HCT116 (cell line): ENCODE measurements at regions not wholly inside any gene's neighbourhood (a gene's known extent, or its start where the extent isn't known, plus 50 kb on each side); places are given as distances from the start of the nearest gene placed in this dataset.

Experiments
- ATAC-seq: fragments of 200-7000 bp; cut with Tn5 transposase; 2 replicates; pipeline ENCODE4 v1.9.1; 2020; ENCODE audit warnings: mild to moderate bottlenecking, moderate library complexity
- BruUV-seq: library from RNA; stranded (reverse); fragments of 400-500 nt; replicated peaks from 2 replicates; lab custom pipeline; 2021; lab: Mats Ljungman, UMichigan
- CTCF ChIA-PET: fragments of 300-600 bp; sonication (Branson Sonifier 250); formaldehyde crosslinking; loops from one replicate; lab custom pipeline; 2021; ENCODE audit warnings: antibody characterized with exemption; lab: Charles Lee
- POLR2A ChIA-PET: fragments of 300-600, 350-600 bp; sonication (Branson Sonifier 250); formaldehyde crosslinking; loops from one replicate; lab custom pipeline; 2021; ENCODE audit warnings: antibody characterized with exemption; lab: Charles Lee
- RAD21 ChIA-PET, 2 experiments: fragments of 300-600 bp; sonication (Branson Sonifier 250); formaldehyde crosslinking; loops; one replicate each; lab custom pipeline; 2023; ENCODE audit warnings: low total read pairs in 2 of 2; ENCODE audit not compliant: uncharacterized antibody in 2 of 2, unreplicated experiment in 2 of 2, low non-redundant PET in 1 of 2; lab: Charles Lee
- DNase-seq: peaks from one replicate; pipeline ENCODE4 v3.0.0-alpha.2; 2010; ENCODE audit warnings: low read depth, low spot score
- H2AFZ ChIP-seq: fragments of 200-600 bp; shearing (Covaris generic), sonication (generic); 2 replicates; pipeline ENCODE4 v1.6.1; 2017; ENCODE audit warnings: low read depth, mixed run types, mixed read lengths, antibody characterized with exemption, low read length; ENCODE audit not compliant: poor library complexity, severe bottlenecking
- H3K27ac ChIP-seq: 2 replicates; pipeline ENCODE4 v1.5.1; 2012; ENCODE audit warnings: low read depth, low read length
- H3K27me3 ChIP-seq: fragments of 200-600 bp; sonication (generic); 2 replicates; pipeline ENCODE4 v1.6.1; 2016; ENCODE audit warnings: mixed run types, low read length, mixed read lengths; ENCODE audit not compliant: insufficient read depth
- H3K36me3 ChIP-seq, 2 experiments: fragments of 200-500 bp in 1 of 2; fragments of 200-600 bp in 1 of 2; sonication (Bioruptor generic) in 1 of 2; sonication (generic) in 1 of 2; 2 replicates each; pipeline versions ENCODE4 v1.5.1 to v1.6.1; 2014 to 2016; ENCODE audit warnings: low read length in 2 of 2, inconsistent platforms in 1 of 2, mixed read lengths in 1 of 2, mixed run types in 1 of 2; ENCODE audit not compliant: insufficient read depth in 2 of 2, control insufficient read depth in 1 of 2
- H3K4me1 ChIP-seq, 2 experiments: fragments of 200-600 bp in 1 of 2; sonication (generic) in 1 of 2; 2 replicates each; pipeline versions ENCODE4 v1.5.1 to v1.6.1; 2012 to 2017; ENCODE audit warnings: low read length in 2 of 2, inconsistent platforms in 1 of 2, mild to moderate bottlenecking in 1 of 2, mixed read lengths in 1 of 2, mixed run types in 1 of 2, moderate library complexity in 1 of 2; ENCODE audit not compliant: insufficient read depth in 2 of 2, control insufficient read depth in 1 of 2
- H3K4me2 ChIP-seq: fragments of 200-600 bp; sonication (generic); 2 replicates; pipeline ENCODE4 v1.6.1; 2017; ENCODE audit warnings: mixed run types, low read length, mixed read lengths
- H3K4me3 ChIP-seq, 2 experiments: fragments of 200-600 bp in 1 of 2; sonication (generic) in 1 of 2; replicated peaks in 1 of 2; 2 replicates each; pipeline ENCODE4 v1.5.1; 2011 to 2016; ENCODE audit warnings: low read length in 2 of 2, control low read depth in 1 of 2, low read depth in 1 of 2, mild to moderate bottlenecking in 1 of 2, mixed read lengths in 1 of 2, mixed run types in 1 of 2
- H3K79me2 ChIP-seq: fragments of 200-600 bp; sonication (generic); 2 replicates; pipeline ENCODE4 v1.6.1; 2017; ENCODE audit warnings: mild to moderate bottlenecking, mixed run types, low read length, moderate library complexity, mixed read lengths; ENCODE audit not compliant: insufficient read depth
- H3K9ac ChIP-seq: fragments of 200-600 bp; sonication (generic); 2 replicates; pipeline ENCODE4 v1.6.1; 2016; ENCODE audit warnings: low read length, mixed read lengths
- H3K9me2 ChIP-seq: fragments of 200-600 bp; sonication (generic), shearing (Covaris generic); 2 replicates; pipeline ENCODE4 v1.6.1; 2017; ENCODE audit warnings: mixed run types, mild to moderate bottlenecking, moderate library complexity; ENCODE audit not compliant: insufficient read depth
- H3K9me3 ChIP-seq, 2 experiments: fragments of 200-500 bp in 1 of 2; fragments of 200-600 bp in 1 of 2; sonication (Bioruptor generic) in 1 of 2; sonication (generic) in 1 of 2; 2 replicates each; pipeline ENCODE4 v1.6.1; 2014 to 2017; ENCODE audit warnings: low read length in 2 of 2, mixed read lengths in 2 of 2, inconsistent platforms in 1 of 2, low read depth in 1 of 2, mild to moderate bottlenecking in 1 of 2, mixed run types in 1 of 2, moderate library complexity in 1 of 2; ENCODE audit not compliant: control insufficient read depth in 1 of 2, insufficient read depth in 1 of 2
- H4K20me1 ChIP-seq: fragments of 200-600 bp; sonication (generic), shearing (Covaris generic); 2 replicates; pipeline ENCODE4 v1.6.1; 2017; ENCODE audit warnings: mixed run types, mild to moderate bottlenecking, moderate library complexity; ENCODE audit not compliant: insufficient read depth
- CEBPB ChIP-seq: IDR thresholded peaks from 2 replicates; pipeline ENCODE4 v1.6.1; 2012; ENCODE audit warnings: low read depth
- EGR1 ChIP-seq: IDR thresholded peaks from 2 replicates; pipeline ENCODE4 v1.6.1; 2012; ENCODE audit warnings: low read depth
- ELF1 ChIP-seq: IDR thresholded peaks from 2 replicates; pipeline ENCODE4 v1.6.1; 2012; ENCODE audit warnings: low read depth, borderline replicate concordance
- EZH2phosphoT487 ChIP-seq: fragments of 200-600 bp; IDR thresholded peaks from 2 replicates; pipeline ENCODE4 v1.6.1; 2018; ENCODE audit warnings: antibody characterized with exemption, borderline replicate concordance
- FOSL1 ChIP-seq: IDR thresholded peaks from 2 replicates; pipeline ENCODE4 v1.6.1; 2012; ENCODE audit warnings: low read depth
- JUND ChIP-seq: IDR thresholded peaks from 2 replicates; pipeline ENCODE4 v1.6.1; 2012
- POLR2AphosphoS5 ChIP-seq: IDR thresholded peaks from 2 replicates; pipeline ENCODE4 v1.6.1; 2011; ENCODE audit warnings: mild to moderate bottlenecking, low read depth, low read length, moderate library complexity
- RAD21 ChIP-seq: IDR thresholded peaks from 2 replicates; pipeline ENCODE4 v1.6.1; 2012; ENCODE audit warnings: low read depth, mild to moderate bottlenecking
- SIN3A ChIP-seq: IDR thresholded peaks from 2 replicates; pipeline ENCODE4 v1.6.1; 2012; ENCODE audit warnings: low read depth
- SP1 ChIP-seq: IDR thresholded peaks from 2 replicates; pipeline ENCODE4 v1.6.1; 2012; ENCODE audit warnings: low read depth
- SRF ChIP-seq: IDR thresholded peaks from 2 replicates; pipeline ENCODE4 v1.6.1; 2012; ENCODE audit warnings: low read depth
- TCF7L2 ChIP-seq: IDR thresholded peaks from 2 replicates; pipeline ENCODE4 v1.7.0; 2011; ENCODE audit warnings: borderline replicate concordance, inconsistent platforms; ENCODE audit not compliant: insufficient read depth, insufficient read length; ENCODE audit errors: extremely low read depth
- YY1 ChIP-seq: IDR thresholded peaks from 2 replicates; pipeline ENCODE4 v1.6.1; 2011; ENCODE audit warnings: low read length, low read depth, moderate library complexity, mild to moderate bottlenecking; ENCODE audit not compliant: insufficient replicate concordance; ENCODE audit errors: extremely low read depth
- ZBTB33 ChIP-seq: IDR thresholded peaks from 2 replicates; pipeline ENCODE4 v1.6.1; 2011; ENCODE audit warnings: mild to moderate bottlenecking, low read length, moderate library complexity; ENCODE audit not compliant: insufficient replicate concordance; ENCODE audit errors: extremely low read depth
- ZFX ChIP-seq: fragments of 450-650 bp; IDR thresholded peaks from 2 replicates; pipeline ENCODE4 v1.6.1; 2017
- ZNF274 ChIP-seq: fragments of 200-500 bp; sonication (Bioruptor generic); IDR thresholded peaks from 2 replicates; pipeline ENCODE4 v1.6.1; 2014; ENCODE audit warnings: mild to moderate bottlenecking, low read depth, low read length, inconsistent platforms
- intact Hi-C: fragments of 100-400 bp; cut with micrococcal nuclease; formaldehyde crosslinking; loops from 2 replicates; pipeline ENCODE4 v1.10.0; 2022
- TF ChIP-seq, protein P1 (sequence below): IDR thresholded peaks from 2 replicates; pipeline ENCODE4 v1.6.1; 2012
- TF ChIP-seq, protein P2 (sequence below), 3 experiments: fragments of 200-600 bp in 1 of 3; sonication (generic) in 1 of 3; IDR thresholded peaks in 2 of 3; conservative IDR thresholded peaks in 1 of 3; 2 replicates each; pipeline ENCODE4 v1.5.1; 2012 to 2017; ENCODE audit warnings: low read depth in 2 of 3, low read length in 2 of 3, antibody characterized with exemption in 1 of 3, borderline replicate concordance in 1 of 3, control low read depth in 1 of 3, mild to moderate bottlenecking in 1 of 3, mixed read lengths in 1 of 3, mixed run types in 1 of 3, moderate library complexity in 1 of 3; ENCODE audit not compliant: insufficient read depth in 1 of 3

DNA sequence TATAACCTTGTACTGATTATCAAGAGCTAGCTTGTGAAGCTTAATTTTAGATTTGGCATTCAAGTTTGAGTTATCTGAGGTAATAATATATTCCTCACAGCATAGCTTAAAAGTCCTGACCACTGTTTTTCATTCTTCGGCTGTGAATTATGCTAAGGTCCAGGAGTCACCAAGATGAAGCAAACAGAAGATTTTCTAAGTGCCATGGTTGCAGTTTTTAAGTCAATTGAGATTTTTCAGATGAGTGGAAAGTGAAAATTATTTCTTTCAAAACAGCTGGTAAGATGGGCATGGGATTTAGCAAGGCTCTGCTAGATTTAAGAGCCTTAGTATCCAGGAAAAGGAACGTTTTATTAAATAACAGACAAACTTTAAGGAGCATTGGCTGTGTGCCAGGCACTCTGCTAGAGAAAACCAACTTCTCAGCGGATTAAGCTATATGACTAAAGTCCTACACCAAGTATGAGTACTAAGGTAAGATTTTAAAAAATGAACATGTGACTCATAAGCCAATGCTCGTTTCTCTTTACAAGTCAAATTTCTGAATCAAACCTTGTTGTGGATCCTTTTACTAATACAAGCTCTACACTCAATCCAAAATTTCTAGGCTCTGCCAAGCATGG lies 149.9 kb upstream of the IL15 start:
- RAD21 ChIA-PET: no interaction called here
- intact Hi-C loops: no loop called here

More for the DNA sequence above, 149.9 kb upstream of the IL15 start:
- no peak overlapping the region for H2AFZ ChIP-seq
- no peaks in the 10 kb centered on the region for H4K20me1 ChIP-seq
- BruUV-seq: no TSS peak
- no peak overlapping the region for H3K4me3 ChIP-seq
- ATAC-seq: no peak
- H3K4me2 ChIP-seq: no peak overlapping the region
- DNase-seq: no peak
- POLR2A ChIA-PET: no interaction called here
- H3K9me2 ChIP-seq: no peaks in the 10 kb centered on the region
- no peaks in the 10 kb centered on the region for H3K79me2 ChIP-seq
- no peaks in the 10 kb centered on the region for H3K27me3 ChIP-seq
- H3K36me3 ChIP-seq: no peaks in the 10 kb centered on the region
- TF ChIP-seq RAD21 (no peak), CEBPB (no peak), YY1 (no peak), SP1 (no peak), FOSL1 (no peak), JUND (no peak), POLR2AphosphoS5 (no peak), SRF (no peak), EZH2phosphoT487 (no peak), ZBTB33 (no peak), EGR1 (no peak), ELF1 (no peak), ZFX (no peak), TCF7L2 (no peak), ZNF274 (no peak), SIN3A (no peak)
- TF ChIP-seq, protein P1, sequence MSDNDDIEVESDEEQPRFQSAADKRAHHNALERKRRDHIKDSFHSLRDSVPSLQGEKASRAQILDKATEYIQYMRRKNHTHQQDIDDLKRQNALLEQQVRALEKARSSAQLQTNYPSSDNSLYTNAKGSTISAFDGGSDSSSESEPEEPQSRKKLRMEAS: no peak
- TF ChIP-seq, protein P2, sequence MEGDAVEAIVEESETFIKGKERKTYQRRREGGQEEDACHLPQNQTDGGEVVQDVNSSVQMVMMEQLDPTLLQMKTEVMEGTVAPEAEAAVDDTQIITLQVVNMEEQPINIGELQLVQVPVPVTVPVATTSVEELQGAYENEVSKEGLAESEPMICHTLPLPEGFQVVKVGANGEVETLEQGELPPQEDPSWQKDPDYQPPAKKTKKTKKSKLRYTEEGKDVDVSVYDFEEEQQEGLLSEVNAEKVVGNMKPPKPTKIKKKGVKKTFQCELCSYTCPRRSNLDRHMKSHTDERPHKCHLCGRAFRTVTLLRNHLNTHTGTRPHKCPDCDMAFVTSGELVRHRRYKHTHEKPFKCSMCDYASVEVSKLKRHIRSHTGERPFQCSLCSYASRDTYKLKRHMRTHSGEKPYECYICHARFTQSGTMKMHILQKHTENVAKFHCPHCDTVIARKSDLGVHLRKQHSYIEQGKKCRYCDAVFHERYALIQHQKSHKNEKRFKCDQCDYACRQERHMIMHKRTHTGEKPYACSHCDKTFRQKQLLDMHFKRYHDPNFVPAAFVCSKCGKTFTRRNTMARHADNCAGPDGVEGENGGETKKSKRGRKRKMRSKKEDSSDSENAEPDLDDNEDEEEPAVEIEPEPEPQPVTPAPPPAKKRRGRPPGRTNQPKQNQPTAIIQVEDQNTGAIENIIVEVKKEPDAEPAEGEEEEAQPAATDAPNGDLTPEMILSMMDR (IDR thresholded peaks at IDR 0.05 in 2 of 3, conservative IDR thresholded peaks at IDR 0.05 in 1 of 3; ENCODE audit: borderline replicate concordance in 1 of 3, insufficient read depth in 1 of 3, low read depth in 2 of 3, low read length in 2 of 3): no peak
- CTCF ChIA-PET: no interaction called here
- H3K9me3 ChIP-seq: no peaks in the 10 kb centered on the region
- H3K27ac ChIP-seq: no peak overlapping the region
- no peak overlapping the region for H3K9ac ChIP-seq
- no peaks in the 10 kb centered on the region for H3K4me1 ChIP-seq
